IMR-90 (cell line): ENCODE measurements at regions not wholly inside any gene's neighbourhood (a gene's known extent, or its start where the extent isn't known, plus 50 kb on each side); places are given as distances from the start of the nearest gene placed in this dataset.

Experiments
- ATAC-seq: fragments of 200-7000 bp; cut with Tn5 transposase; 2 replicates; pipeline ENCODE4 v1.9.1; 2020; ENCODE audit warnings: low read depth, mild to moderate bottlenecking, moderate library complexity
- BruUV-seq: library from RNA; stranded (reverse); fragments of 400-500 nt; replicated peaks from 2 replicates; lab custom pipeline; 2021; lab: Mats Ljungman, UMichigan
- CTCF ChIA-PET: fragments of 300-600 bp; formaldehyde crosslinking; extraction: SDS; loops from one replicate; lab custom pipeline; 2021; ENCODE audit warnings: antibody characterized with exemption; lab: Yijun Ruan, JAX
- POLR2A ChIA-PET: fragments of 300-600 bp; sonication (Branson Sonifier 250); formaldehyde crosslinking; loops from one replicate; lab custom pipeline; 2022; ENCODE audit warnings: antibody characterized with exemption; ENCODE audit not compliant: unreplicated experiment; lab: Charles Lee
- DNase-seq: peaks from one replicate; pipeline ENCODE4 v3.0.0; 2013
- H2AFZ ChIP-seq: replicated peaks from 2 replicates; pipeline ENCODE3; 2013; ENCODE audit warnings: low read length, mild to moderate bottlenecking; ENCODE audit not compliant: poor library complexity
- H2AK5ac ChIP-seq: 2 replicates; pipeline ENCODE4 v1.6.1; 2013; ENCODE audit warnings: low read depth, low read length, inconsistent platforms
- H2AK9ac ChIP-seq: replicated peaks from 2 replicates; pipeline ENCODE3; 2013; ENCODE audit warnings: mild to moderate bottlenecking, low read depth, low read length, moderate library complexity; ENCODE audit not compliant: poor library complexity
- H2BK120ac ChIP-seq: 2 replicates; pipeline ENCODE4 v1.6.1; 2013; ENCODE audit warnings: low read depth, low read length, inconsistent platforms
- H2BK15ac ChIP-seq: 3 replicates; pipeline ENCODE4 v1.6.1; 2013; ENCODE audit warnings: low read depth, low read length, inconsistent platforms
- H2BK20ac ChIP-seq: 2 replicates; pipeline ENCODE4 v1.6.1; 2013; ENCODE audit warnings: low read depth, mild to moderate bottlenecking, inconsistent platforms, low read length, moderate library complexity
- H2BK5ac ChIP-seq: 2 replicates; pipeline ENCODE4 v1.6.1; 2013; ENCODE audit warnings: mild to moderate bottlenecking, low read depth, low read length, inconsistent platforms; ENCODE audit not compliant: poor library complexity, severe bottlenecking
- H3K14ac ChIP-seq: replicated peaks from 2 replicates; pipeline ENCODE4 v1.6.1; 2013; ENCODE audit warnings: low read depth, low read length, inconsistent platforms
- H3K18ac ChIP-seq: 2 replicates; pipeline ENCODE4 v1.6.1; 2013; ENCODE audit warnings: low read depth, low read length, control low read depth
- H3K23ac ChIP-seq: 2 replicates; pipeline ENCODE4 v1.6.1; 2013; ENCODE audit warnings: low read depth, low read length, inconsistent platforms
- H3K27ac ChIP-seq: 2 replicates; pipeline ENCODE4 v1.5.1; 2013; ENCODE audit warnings: mild to moderate bottlenecking, control low read depth, low read length; ENCODE audit not compliant: insufficient read depth
- H3K27me3 ChIP-seq: 2 replicates; pipeline ENCODE4 v1.6.1; 2013; ENCODE audit warnings: low read length; ENCODE audit not compliant: control insufficient read depth, insufficient read depth
- H3K36me3 ChIP-seq: 2 replicates; pipeline ENCODE4 v1.6.1; 2013; ENCODE audit warnings: low read length, mixed read lengths; ENCODE audit not compliant: control insufficient read depth, insufficient read depth
- H3K4ac ChIP-seq: 2 replicates; pipeline ENCODE4 v1.6.1; 2013; ENCODE audit warnings: low read depth, low read length, inconsistent platforms
- H3K4me1 ChIP-seq: 2 replicates; pipeline ENCODE4 v1.6.1; 2013; ENCODE audit warnings: low read length, mixed read lengths; ENCODE audit not compliant: control insufficient read depth, insufficient read depth
- H3K4me2 ChIP-seq: 2 replicates; pipeline ENCODE4 v1.6.1; 2013; ENCODE audit warnings: low read depth, mild to moderate bottlenecking, control low read depth, low read length, moderate library complexity
- H3K4me3 ChIP-seq: 2 replicates; pipeline ENCODE4 v1.5.1; 2013; ENCODE audit warnings: low read depth, mild to moderate bottlenecking, control low read depth, low read length, moderate library complexity; ENCODE audit not compliant: insufficient read depth
- H3K56ac ChIP-seq: 2 replicates; pipeline ENCODE4 v1.6.1; 2013; ENCODE audit warnings: low read length, inconsistent platforms; ENCODE audit not compliant: insufficient read depth; ENCODE audit errors: extremely low read depth
- H3K79me1 ChIP-seq, 2 experiments: 2 replicates each; pipeline ENCODE4 v1.6.1; 2013; ENCODE audit warnings: low read length in 2 of 2, inconsistent platforms in 1 of 2, low read depth in 1 of 2
- H3K9ac ChIP-seq: 2 replicates; pipeline ENCODE4 v1.6.1; 2013; ENCODE audit warnings: low read depth, low read length, control low read depth
- H3K9me1 ChIP-seq: 2 replicates; pipeline ENCODE4 v1.6.1; 2013; ENCODE audit warnings: low read length, inconsistent platforms; ENCODE audit not compliant: insufficient read depth
- H3K9me3 ChIP-seq: 2 replicates; pipeline ENCODE4 v1.6.1; 2013; ENCODE audit warnings: low read length; ENCODE audit not compliant: control insufficient read depth, insufficient read depth
- H4K20me1 ChIP-seq: 2 replicates; pipeline ENCODE4 v1.6.1; 2013; ENCODE audit warnings: low read length, inconsistent platforms; ENCODE audit not compliant: insufficient read depth
- H4K5ac ChIP-seq: 2 replicates; pipeline ENCODE4 v1.6.1; 2013; ENCODE audit warnings: mild to moderate bottlenecking, low read depth, low read length, control low read depth
- H4K8ac ChIP-seq, 2 experiments: 2 replicates each; pipeline ENCODE4 v1.6.1; 2013; ENCODE audit warnings: low read depth in 2 of 2, low read length in 2 of 2, control low read depth in 1 of 2, inconsistent platforms in 1 of 2
- H4K91ac ChIP-seq: 2 replicates; pipeline ENCODE4 v1.6.1; 2013; ENCODE audit warnings: low read depth, low read length, inconsistent platforms; ENCODE audit not compliant: insufficient read depth
- BHLHE40 ChIP-seq: fragments of 150-350 bp; IDR thresholded peaks from 2 replicates; pipeline ENCODE4 v1.6.1; 2016; ENCODE audit warnings: mild to moderate bottlenecking, low read depth, low read length
- CEBPB ChIP-seq: IDR thresholded peaks from 2 replicates; pipeline ENCODE4 v1.6.1; 2012; ENCODE audit warnings: low read depth, low read length, improper control_type of control experiment
- CHD1 ChIP-seq: IDR thresholded peaks from 2 replicates; pipeline ENCODE4 v1.6.1; 2012; ENCODE audit warnings: low read depth, low read length, improper control_type of control experiment
- FOS ChIP-seq: fragments of 150-350 bp; IDR thresholded peaks from 2 replicates; pipeline ENCODE4 v1.6.1; 2016; ENCODE audit warnings: low read depth, low read length
- MAFK ChIP-seq: IDR thresholded peaks from 2 replicates; pipeline ENCODE4 v1.6.1; 2012; ENCODE audit warnings: low read depth, low read length, improper control_type of control experiment
- MAZ ChIP-seq: IDR thresholded peaks from 2 replicates; pipeline ENCODE4 v1.6.1; 2012; ENCODE audit warnings: low read depth, mild to moderate bottlenecking, low read length, improper control_type of control experiment, moderate library complexity, borderline replicate concordance
- MXI1 ChIP-seq: IDR thresholded peaks from 2 replicates; pipeline ENCODE4 v1.6.1; 2012; ENCODE audit warnings: low read depth, mild to moderate bottlenecking, low read length, moderate library complexity, borderline replicate concordance
- NFE2L2 ChIP-seq: fragments of 150-350 bp; IDR thresholded peaks from 2 replicates; pipeline ENCODE4 v1.6.1; 2016; ENCODE audit warnings: low read depth, mild to moderate bottlenecking, low read length
- POLR2A ChIP-seq: IDR thresholded peaks from 2 replicates; pipeline ENCODE4 v1.6.1; 2012; ENCODE audit warnings: mild to moderate bottlenecking, low read depth, low read length
- RAD21 ChIP-seq: IDR thresholded peaks from 2 replicates; pipeline ENCODE4 v1.6.1; 2012; ENCODE audit warnings: low read length, improper control_type of control experiment
- RCOR1 ChIP-seq: IDR thresholded peaks from 2 replicates; pipeline ENCODE4 v1.6.1; 2012; ENCODE audit warnings: mild to moderate bottlenecking, low read length, improper control_type of control experiment; ENCODE audit not compliant: insufficient replicate concordance
- RFX5 ChIP-seq: IDR thresholded peaks from 2 replicates; pipeline ENCODE4 v1.8.0; 2012; ENCODE audit warnings: low read depth, mild to moderate bottlenecking, low read length, moderate library complexity
- SMC3 ChIP-seq: fragments of 150-350 bp; IDR thresholded peaks from 2 replicates; pipeline ENCODE4 v1.6.1; 2016; ENCODE audit warnings: low read depth, mild to moderate bottlenecking, antibody characterized with exemption, low read length, moderate library complexity
- dilution Hi-C: fragments of 300-500 bp; cut with HindIII; formaldehyde crosslinking; loops from one replicate; pipeline ENCODE4 v1.14.3; 2018; ENCODE audit warnings: low sequenced_read_pairs; ENCODE audit not compliant: unreplicated experiment
- in situ Hi-C: fragments of 300-500 bp; cut with MboI; formaldehyde crosslinking; loops from 3 replicates; pipeline ENCODE4 v1.14.3; 2019; ENCODE audit warnings: low sequenced_read_pairs, inconsistent platforms, mixed read lengths
- intact Hi-C: fragments of 100-400 bp; cut with micrococcal nuclease; formaldehyde crosslinking; loops from 2 replicates; pipeline ENCODE4 v1.10.0; 2022
- TF ChIP-seq, protein P1 (sequence below): conservative IDR thresholded peaks from 2 replicates; pipeline ENCODE4 v1.5.1; 2012; ENCODE audit warnings: mild to moderate bottlenecking, low read depth, low read length, improper control_type of control experiment
- TF ChIP-seq, protein P2 (sequence below): fragments of 150-350 bp; IDR thresholded peaks from 2 replicates; pipeline ENCODE4 v1.6.1; 2016; ENCODE audit warnings: low read depth, mild to moderate bottlenecking, low read length, moderate library complexity, borderline replicate concordance
- TF ChIP-seq, protein P3 (sequence below): fragments of 150-350 bp; IDR thresholded peaks from 2 replicates; pipeline ENCODE4 v1.6.1; 2017; ENCODE audit warnings: mild to moderate bottlenecking, antibody characterized with exemption, low read length, low read depth

DNA sequence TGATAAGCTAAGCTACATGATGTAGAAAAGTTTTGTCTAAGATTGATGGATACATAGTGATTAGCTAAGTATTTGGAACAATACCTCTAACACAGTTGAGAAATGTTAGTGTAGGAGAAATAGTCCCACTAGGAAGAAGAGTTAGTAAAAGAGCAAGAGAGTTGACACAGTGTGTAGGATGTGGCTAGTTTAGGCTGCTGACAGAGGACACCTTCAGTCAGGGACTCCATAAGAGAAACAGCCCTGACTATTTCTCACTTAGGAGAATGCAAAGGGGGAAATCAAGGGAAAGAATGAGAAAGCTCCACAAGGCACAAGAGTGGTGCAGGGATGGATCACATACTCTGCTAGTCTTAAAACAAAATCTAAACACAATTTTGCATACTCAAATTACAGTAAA is 613.7 kb downstream of the SLC16A7 start:
- dilution Hi-C loops = no loop called here
- H3K56ac ChIP-seq = no peak overlapping the region
- H3K27me3 ChIP-seq = no peaks in the 10 kb centered on the region

More for the DNA sequence above, 613.7 kb downstream of the SLC16A7 start:
- POLR2A ChIA-PET = no interaction called here
- Histone ChIP-seq H3K18ac (no peak overlapping the region), H3K14ac (no peak overlapping the region), H3K9me3 (peaks cover 2% of the 10 kb centered on the region; the same call in 1 of the 2 replicates), H2BK20ac (no peak overlapping the region), H3K4ac (no peak overlapping the region), H3K27ac (no peak overlapping the region), H2BK120ac (no peak overlapping the region), H4K20me1 (no peaks in the 10 kb centered on the region), H2BK5ac (no peak overlapping the region), H3K4me2 (no peak overlapping the region), H3K9me1 (no peaks in the 10 kb centered on the region), H3K23ac (no peak overlapping the region), H3K36me3 (no peaks in the 10 kb centered on the region), H4K91ac (no peak overlapping the region), H3K79me1 (no peaks in the 10 kb centered on the region), H3K4me1 (peaks cover 5% of the 10 kb centered on the region; the same call in 1 of the 2 replicates), H4K5ac (no peak overlapping the region), H3K9ac (no peak overlapping the region), H2AK5ac (no peak overlapping the region), H4K8ac (no peak overlapping the region), H3K4me3 (no peak overlapping the region), H2AFZ (no peak overlapping the region), H2BK15ac (no peak overlapping the region), H2AK9ac (no peak overlapping the region)
- CTCF ChIA-PET = interaction anchor here (0.5 kb wide), 1 partner anchor 286 kb away, joined by 3 read pairs; no protein-coding TSS in a partner anchor
- ATAC-seq = no peak
- intact Hi-C loops = no loop called here
- TF ChIP-seq RFX5 (no peak), MAZ (no peak), POLR2A (no peak), SMC3 (no peak), FOS (no peak), CEBPB (no peak), RAD21 (no peak), NFE2L2 (no peak), RCOR1 (no peak), MXI1 (no peak), MAFK (no peak), BHLHE40 (no peak), CHD1 (no peak)
- TF ChIP-seq, protein P1, sequence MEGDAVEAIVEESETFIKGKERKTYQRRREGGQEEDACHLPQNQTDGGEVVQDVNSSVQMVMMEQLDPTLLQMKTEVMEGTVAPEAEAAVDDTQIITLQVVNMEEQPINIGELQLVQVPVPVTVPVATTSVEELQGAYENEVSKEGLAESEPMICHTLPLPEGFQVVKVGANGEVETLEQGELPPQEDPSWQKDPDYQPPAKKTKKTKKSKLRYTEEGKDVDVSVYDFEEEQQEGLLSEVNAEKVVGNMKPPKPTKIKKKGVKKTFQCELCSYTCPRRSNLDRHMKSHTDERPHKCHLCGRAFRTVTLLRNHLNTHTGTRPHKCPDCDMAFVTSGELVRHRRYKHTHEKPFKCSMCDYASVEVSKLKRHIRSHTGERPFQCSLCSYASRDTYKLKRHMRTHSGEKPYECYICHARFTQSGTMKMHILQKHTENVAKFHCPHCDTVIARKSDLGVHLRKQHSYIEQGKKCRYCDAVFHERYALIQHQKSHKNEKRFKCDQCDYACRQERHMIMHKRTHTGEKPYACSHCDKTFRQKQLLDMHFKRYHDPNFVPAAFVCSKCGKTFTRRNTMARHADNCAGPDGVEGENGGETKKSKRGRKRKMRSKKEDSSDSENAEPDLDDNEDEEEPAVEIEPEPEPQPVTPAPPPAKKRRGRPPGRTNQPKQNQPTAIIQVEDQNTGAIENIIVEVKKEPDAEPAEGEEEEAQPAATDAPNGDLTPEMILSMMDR = no peak
- TF ChIP-seq, protein P2, sequence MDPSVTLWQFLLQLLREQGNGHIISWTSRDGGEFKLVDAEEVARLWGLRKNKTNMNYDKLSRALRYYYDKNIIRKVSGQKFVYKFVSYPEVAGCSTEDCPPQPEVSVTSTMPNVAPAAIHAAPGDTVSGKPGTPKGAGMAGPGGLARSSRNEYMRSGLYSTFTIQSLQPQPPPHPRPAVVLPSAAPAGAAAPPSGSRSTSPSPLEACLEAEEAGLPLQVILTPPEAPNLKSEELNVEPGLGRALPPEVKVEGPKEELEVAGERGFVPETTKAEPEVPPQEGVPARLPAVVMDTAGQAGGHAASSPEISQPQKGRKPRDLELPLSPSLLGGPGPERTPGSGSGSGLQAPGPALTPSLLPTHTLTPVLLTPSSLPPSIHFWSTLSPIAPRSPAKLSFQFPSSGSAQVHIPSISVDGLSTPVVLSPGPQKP = no peak
- TF ChIP-seq, protein P3, sequence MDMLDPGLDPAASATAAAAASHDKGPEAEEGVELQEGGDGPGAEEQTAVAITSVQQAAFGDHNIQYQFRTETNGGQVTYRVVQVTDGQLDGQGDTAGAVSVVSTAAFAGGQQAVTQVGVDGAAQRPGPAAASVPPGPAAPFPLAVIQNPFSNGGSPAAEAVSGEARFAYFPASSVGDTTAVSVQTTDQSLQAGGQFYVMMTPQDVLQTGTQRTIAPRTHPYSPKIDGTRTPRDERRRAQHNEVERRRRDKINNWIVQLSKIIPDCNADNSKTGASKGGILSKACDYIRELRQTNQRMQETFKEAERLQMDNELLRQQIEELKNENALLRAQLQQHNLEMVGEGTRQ = no peak
- no peak for DNase-seq
- in situ Hi-C loops = no loop called here
- no TSS peak for BruUV-seq
